Left cardiac atrium (tissue), 4 donors: ENCODE measurements at regions not wholly inside any gene's neighbourhood (a gene's known extent, or its start where the extent isn't known, plus 50 kb on each side); places are given as distances from the start of the nearest gene placed in this dataset.

Source experiments
- ATAC-seq, 2 donors: fragments of 200-7000 bp; cut with Tn5 transposase; one replicate each; pipeline ENCODE4 v1.9.1; 2020; ENCODE audit warnings: mild to moderate bottlenecking in 2 of 2, moderate library complexity in 2 of 2
- DNase-seq: peaks from one replicate; pipeline ENCODE4 v3.0.0-alpha.2; 2020
- intact Hi-C, 2 donors: fragments of 100-400 bp; cut with DNase I; formaldehyde crosslinking; loops; one replicate each; pipeline versions ENCODE4 v1.14.1 to v1.15.1; 2022 to 2023
- donor health status: DM: no; HTN: yes; CAD: no.
- donor health status: DM: no; HTN: yes; CAD: no; lungs with severe emphysema.
- donor health status: DM: yes; HTN: yes; CAD: no.
- donor health status: Dilated cardiomyopathy.

- ATAC-seq = peak; percentile 30
- intact Hi-C loops = no loop called here
- DNase-seq = no peak
Observed at GRCh38 chr5:124252191-124252638, 494.2 kb downstream of the ZNF608 start.

GRCh38 chr5:124245276-124245675, 501.2 kb downstream of the ZNF608 start:
- DNase-seq (no peak), ATAC-seq (no peak)
- intact Hi-C loops = no loop called here

- ATAC-seq (peak; percentile 58 to 88), DNase-seq (no peak)
- intact Hi-C loops = no loop called here
Observed at GRCh38 chr5:124240732-124241131, 505.7 kb downstream of the ZNF608 start.

GRCh38 chr5:124239572-124239971, 506.9 kb downstream of the ZNF608 start:
- DNase-seq = no peak
- intact Hi-C loops = no loop called here
- no peak for ATAC-seq

GRCh38 chr5:124238350-124238749, 508.1 kb downstream of the ZNF608 start:
- no peak for ATAC-seq
- intact Hi-C loops = no loop called here

GRCh38 chr5:124237206-124237695, 509.2 kb downstream of the ZNF608 start:
- intact Hi-C loops = no loop called here
- DNase-seq (no peak), ATAC-seq (no peak)

More at GRCh38 chr5:124238350-124238749, 508.1 kb downstream of the ZNF608 start:
- no peak for DNase-seq

GRCh38 chr5:124236361-124237205, 509.9 kb downstream of the ZNF608 start:
- DNase-seq (no peak), ATAC-seq (no peak)
- intact Hi-C loops = no loop called here

- ATAC-seq (no peak), DNase-seq (no peak)
- intact Hi-C loops = no loop called here
Observed at GRCh38 chr5:124235576-124235975, 510.9 kb downstream of the ZNF608 start.

GRCh38 chr5:124234770-124235562, 511.5 kb downstream of the ZNF608 start:
- DNase-seq (no peak), ATAC-seq (no peak)
- intact Hi-C loops = no loop called here

- DNase-seq (no peak), ATAC-seq (peak in 1 of 2 donors; percentile 25)
- intact Hi-C loops = no loop called here
Observed at GRCh38 chr5:124234022-124234769, 512.2 kb downstream of the ZNF608 start.

- ATAC-seq = no peak
- intact Hi-C loops = no loop called here
- DNase-seq = no peak
Observed at GRCh38 chr5:124232515-124232914, 513.9 kb downstream of the ZNF608 start.

- DNase-seq = no peak
- ATAC-seq = no peak
- intact Hi-C loops = no loop called here
Observed at GRCh38 chr5:124231802-124232201, 514.6 kb downstream of the ZNF608 start.

- intact Hi-C loops = no loop called here
- ATAC-seq = no peak
- DNase-seq = no peak
Observed at GRCh38 chr5:124231230-124231629, 515.2 kb downstream of the ZNF608 start.

GRCh38 chr5:124230456-124230855, 516.0 kb downstream of the ZNF608 start:
- DNase-seq = no peak
- no peak for ATAC-seq
- intact Hi-C loops = no loop called here

GRCh38 chr5:124229352-124229751, 517.1 kb downstream of the ZNF608 start:
- ATAC-seq = no peak
- DNase-seq = no peak
- intact Hi-C loops = no loop called here

GRCh38 chr5:124227914-124228313, 518.5 kb downstream of the ZNF608 start:
- intact Hi-C loops = no loop called here
- DNase-seq (no peak), ATAC-seq (no peak)

GRCh38 chr5:124220418-124220817, 526.0 kb downstream of the ZNF608 start:
- intact Hi-C loops = no loop called here
- ATAC-seq (no peak), DNase-seq (no peak)

GRCh38 chr5:124212934-124213333, 533.5 kb downstream of the ZNF608 start:
- no peak for DNase-seq
- intact Hi-C loops = no loop called here
- ATAC-seq = no peak

- DNase-seq (no peak), ATAC-seq (no peak)
- intact Hi-C loops = no loop called here
Observed at GRCh38 chr5:124210111-124210910, 536.1 kb downstream of the ZNF608 start.
